ENCODE measurements at regions not wholly inside any gene's neighbourhood (a gene's known extent, or its start where the extent isn't known, plus 50 kb on each side); places are given as distances from the start of the nearest gene placed in this dataset.

- no peak for DNase-seq
Observed at GRCh38 chrX:8868070-8868773, 67.0 kb upstream of the FAM9A start.

- DNase-seq: no peak
Observed at GRCh38 chrX:8867406-8867805, 66.2 kb upstream of the FAM9A start.

GRCh38 chrX:8864161-8864560, 63.0 kb upstream of the FAM9A start:
- DNase-seq: no peak

- no peak for DNase-seq
Observed at GRCh38 chrX:8861908-8862307, 60.7 kb upstream of the FAM9A start.

GRCh38 chrX:8851231-8851886, 50.2 kb upstream of the FAM9A start:
- no peak for DNase-seq

Data from CD4-positive, alpha-beta T cell treated with Interleukin-17A for 1 hour (primary cell).